ENCODE measurements at regions not wholly inside any gene's neighbourhood (a gene's known extent, or its start where the extent isn't known, plus 50 kb on each side); places are given as distances from the start of the nearest gene placed in this dataset.

GRCh38 chr3:10609134-10609533, 103.7 kb upstream of the ATP2B2 start:
- no peak for FAIRE-seq
- H3K27me3 ChIP-seq (ENCODE audit: control insufficient read depth, extremely low read depth, insufficient read depth, low read length) = peaks cover 23% of the 10 kb centered on the region
- dilution Hi-C loops (cut with MboI; ENCODE audit: extremely low pct_ligation_motif_present, low sequenced_read_pairs) = no loop called here

DNA sequence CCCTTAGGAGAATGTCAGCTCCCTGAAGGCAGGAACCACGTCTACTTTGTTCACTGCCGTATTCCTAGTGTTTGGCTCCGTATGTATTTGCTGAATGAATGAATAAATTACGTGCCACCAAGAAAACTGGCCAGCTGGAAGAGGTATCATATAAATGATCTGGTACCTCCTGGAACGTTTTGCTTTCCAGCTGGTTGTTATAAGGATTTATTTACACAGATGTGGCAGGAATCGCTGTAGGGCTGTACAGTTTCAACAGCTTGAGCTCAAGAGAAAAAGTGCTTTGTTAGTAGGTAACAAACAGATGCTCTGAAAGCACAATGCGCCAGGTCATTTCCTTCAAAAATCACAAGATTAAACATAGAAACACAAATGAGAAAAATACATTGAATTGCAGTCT, 108.8 kb upstream of the ATP2B2 start:
- no peak for FAIRE-seq
- no peak overlapping the region for H3K4me3 ChIP-seq (ENCODE audit: control insufficient read depth in 2 of 3, extremely low read depth in 1 of 3, insufficient read depth in 2 of 3, low read depth in 1 of 3, low read length in 3 of 3)
- H3K4me1 ChIP-seq (ENCODE audit: control insufficient read depth, extremely low read depth, insufficient read depth, low read length) = no peaks in the 10 kb centered on the region
- no peak overlapping the region for H2AFZ ChIP-seq (ENCODE audit: control insufficient read depth, low read length)
- no peak for DNase-seq (ENCODE audit: low read depth, low spot score)
- H3K27ac ChIP-seq (ENCODE audit: control insufficient read depth, insufficient read depth, low read length) = no peak overlapping the region
- H4K20me1 ChIP-seq (ENCODE audit: control insufficient read depth, extremely low read depth, insufficient read depth, low read length) = no peaks in the 10 kb centered on the region
- dilution Hi-C loops (cut with MboI; ENCODE audit: extremely low pct_ligation_motif_present, low sequenced_read_pairs) = no loop called here
- no peaks in the 10 kb centered on the region for H3K9me1 ChIP-seq (ENCODE audit: control insufficient read depth, extremely low read depth, insufficient read depth, low read length)
- H3K9me3 ChIP-seq (ENCODE audit: control insufficient read depth, low read depth, low read length) = no peaks in the 10 kb centered on the region
- no peak for TF ChIP-seq EZH2 (IDR thresholded peaks at IDR 0.05; ENCODE audit: low read length)
- TF ChIP-seq, protein P1, sequence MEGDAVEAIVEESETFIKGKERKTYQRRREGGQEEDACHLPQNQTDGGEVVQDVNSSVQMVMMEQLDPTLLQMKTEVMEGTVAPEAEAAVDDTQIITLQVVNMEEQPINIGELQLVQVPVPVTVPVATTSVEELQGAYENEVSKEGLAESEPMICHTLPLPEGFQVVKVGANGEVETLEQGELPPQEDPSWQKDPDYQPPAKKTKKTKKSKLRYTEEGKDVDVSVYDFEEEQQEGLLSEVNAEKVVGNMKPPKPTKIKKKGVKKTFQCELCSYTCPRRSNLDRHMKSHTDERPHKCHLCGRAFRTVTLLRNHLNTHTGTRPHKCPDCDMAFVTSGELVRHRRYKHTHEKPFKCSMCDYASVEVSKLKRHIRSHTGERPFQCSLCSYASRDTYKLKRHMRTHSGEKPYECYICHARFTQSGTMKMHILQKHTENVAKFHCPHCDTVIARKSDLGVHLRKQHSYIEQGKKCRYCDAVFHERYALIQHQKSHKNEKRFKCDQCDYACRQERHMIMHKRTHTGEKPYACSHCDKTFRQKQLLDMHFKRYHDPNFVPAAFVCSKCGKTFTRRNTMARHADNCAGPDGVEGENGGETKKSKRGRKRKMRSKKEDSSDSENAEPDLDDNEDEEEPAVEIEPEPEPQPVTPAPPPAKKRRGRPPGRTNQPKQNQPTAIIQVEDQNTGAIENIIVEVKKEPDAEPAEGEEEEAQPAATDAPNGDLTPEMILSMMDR (optimal IDR thresholded peaks at IDR 0.05 in 1 of 3, IDR thresholded peaks at IDR 0.05 in 1 of 3, conservative IDR thresholded peaks at IDR 0.05 in 1 of 3; ENCODE audit: extremely low read depth in 1 of 3, insufficient read depth in 2 of 3, low read length in 3 of 3) = no peak
- H3K4me2 ChIP-seq (ENCODE audit: control insufficient read depth, extremely low read depth, insufficient read depth, low read depth, low read length) = no peak overlapping the region
- no peak overlapping the region for H3K9ac ChIP-seq (ENCODE audit: control insufficient read depth, extremely low read depth, insufficient read depth, low read length)
- no peaks in the 10 kb centered on the region for H3K79me2 ChIP-seq (ENCODE audit: control insufficient read depth, insufficient read depth, low read length)
- peaks cover 17% of the 10 kb centered on the region for H3K27me3 ChIP-seq (ENCODE audit: control insufficient read depth, extremely low read depth, insufficient read depth, low read length)
- H3K36me3 ChIP-seq (ENCODE audit: control insufficient read depth in 2 of 2, extremely low read depth in 1 of 2, insufficient read depth in 2 of 2, low read length in 2 of 2) = no peaks in the 10 kb centered on the region

More at GRCh38 chr3:10609134-10609533, 103.7 kb upstream of the ATP2B2 start:
- DNase-seq (ENCODE audit: low read depth, low spot score) = no peak
- Histone ChIP-seq H3K4me3 (ENCODE audit: control insufficient read depth in 2 of 3, extremely low read depth in 1 of 3, insufficient read depth in 2 of 3, low read depth in 1 of 3, low read length in 3 of 3) (no peak overlapping the region), H3K27ac (ENCODE audit: control insufficient read depth, insufficient read depth, low read length) (no peak overlapping the region), H3K9ac (ENCODE audit: control insufficient read depth, extremely low read depth, insufficient read depth, low read length) (no peak overlapping the region), H3K4me2 (ENCODE audit: control insufficient read depth, extremely low read depth, insufficient read depth, low read depth, low read length) (no peak overlapping the region), H3K79me2 (ENCODE audit: control insufficient read depth, insufficient read depth, low read length) (no peaks in the 10 kb centered on the region), H3K9me3 (ENCODE audit: control insufficient read depth, low read depth, low read length) (no peaks in the 10 kb centered on the region), H3K4me1 (ENCODE audit: control insufficient read depth, extremely low read depth, insufficient read depth, low read length) (no peaks in the 10 kb centered on the region), H3K9me1 (ENCODE audit: control insufficient read depth, extremely low read depth, insufficient read depth, low read length) (no peaks in the 10 kb centered on the region), H4K20me1 (ENCODE audit: control insufficient read depth, extremely low read depth, insufficient read depth, low read length) (no peaks in the 10 kb centered on the region), H3K36me3 (ENCODE audit: control insufficient read depth in 2 of 2, extremely low read depth in 1 of 2, insufficient read depth in 2 of 2, low read length in 2 of 2) (no peaks in the 10 kb centered on the region), H2AFZ (ENCODE audit: control insufficient read depth, low read length) (no peak overlapping the region)
- no peak for TF ChIP-seq EZH2 (IDR thresholded peaks at IDR 0.05; ENCODE audit: low read length)
- TF ChIP-seq, protein P1 (optimal IDR thresholded peaks at IDR 0.05 in 1 of 3, IDR thresholded peaks at IDR 0.05 in 1 of 3, conservative IDR thresholded peaks at IDR 0.05 in 1 of 3; ENCODE audit: extremely low read depth in 1 of 3, insufficient read depth in 2 of 3, low read length in 3 of 3) = no peak

All from keratinocyte (primary cell).